Adrenal gland (tissue), 9 donors: ENCODE measurements at regions not wholly inside any gene's neighbourhood (a gene's known extent, or its start where the extent isn't known, plus 50 kb on each side); places are given as distances from the start of the nearest gene placed in this dataset.

Source experiments
- DNase-seq, 7 donors: peaks; one replicate each; pipeline ENCODE4 v3.0.0-alpha.2; 2019 to 2020
- H3K27ac ChIP-seq, 5 donors: fragments of 200-600 bp; sonication (generic) in 4 of 5; 1 replicate in 3 of 5; 2 replicates in 2 of 5; pipeline versions ENCODE4 v1.5.1 to v1.8.0; 2016 to 2020; ENCODE audit warnings: mild to moderate bottlenecking in 1 of 5
- H3K27me3 ChIP-seq: fragments of 200-600 bp; 2 replicates; pipeline ENCODE4 v1.8.0; 2021
- H3K36me3 ChIP-seq, 2 donors: fragments of 200-600 bp; replicated peaks in 1 of 2; 1 replicate in 1 of 2; 2 replicates in 1 of 2; pipeline versions ENCODE4 v1.5.1 to v1.8.0; 2018 to 2022
- H3K4me1 ChIP-seq, 2 donors: fragments of 200-600 bp; replicated peaks in 1 of 2; 1 replicate in 1 of 2; 2 replicates in 1 of 2; pipeline versions ENCODE4 v1.5.1 to v1.8.0; 2018 to 2021
- H3K4me3 ChIP-seq, 4 donors: fragments of 200-600 bp; sonication (generic) in 3 of 4; one replicate each; pipeline ENCODE4 v1.5.1; 2016 to 2018
- H3K9me3 ChIP-seq, 3 donors: fragments of 200-600 bp; sonication (generic) in 1 of 3; replicated peaks in 1 of 3; 1 replicate in 2 of 3; 2 replicates in 1 of 3; pipeline versions ENCODE4 v1.5.1 to v1.8.0; 2016 to 2021
- POLR2A ChIP-seq, 2 donors: fragments of 450-650 bp; IDR thresholded peaks; one replicate each; pipeline ENCODE4 v1.6.1; 2017; ENCODE audit warnings: antibody characterized with exemption in 2 of 2, mild to moderate bottlenecking in 2 of 2, moderate library complexity in 1 of 2
- WGBS, 4 donors: extraction: QIAGEN DNeasy Blood & Tissue Kit in 2 of 4; methylation state at CpG; one replicate each; pipeline versions ENCODE4 v1.1.5 to v1.1.7; 2013 to 2017; 5-methylcytosine and 5-hydroxymethylcytosine counted together
- intact Hi-C, 2 donors: fragments of 100-400 bp; cut with DNase I; formaldehyde crosslinking; loops; one replicate each; pipeline versions ENCODE4 v1.14.1 to v1.15.0; 2022 to 2023
- TF ChIP-seq, protein P1 (sequence below), 6 experiments: fragments of 450-650 bp in 4 of 6; fragments of 200-600 bp in 2 of 6; sonication (generic) in 1 of 6; IDR thresholded peaks; 1 replicate in 5 of 6; 2 replicates in 1 of 6; pipeline versions ENCODE4 v1.5.1 to v1.8.0; 2016 to 2021; ENCODE audit warnings: antibody characterized with exemption in 6 of 6, mild to moderate bottlenecking in 2 of 6, moderate library complexity in 1 of 6
- donor health status: healthy with polysubstance abuse.
- donor health status: Bipolar disorder and iron deficiency.
- donor health status: DM: yes; HTN: yes; CAD: no.
- donor health status: DM: no; HTN: no; CAD: no.
- donor health status: DM: no; HTN: no; CAD: no.

DNA sequence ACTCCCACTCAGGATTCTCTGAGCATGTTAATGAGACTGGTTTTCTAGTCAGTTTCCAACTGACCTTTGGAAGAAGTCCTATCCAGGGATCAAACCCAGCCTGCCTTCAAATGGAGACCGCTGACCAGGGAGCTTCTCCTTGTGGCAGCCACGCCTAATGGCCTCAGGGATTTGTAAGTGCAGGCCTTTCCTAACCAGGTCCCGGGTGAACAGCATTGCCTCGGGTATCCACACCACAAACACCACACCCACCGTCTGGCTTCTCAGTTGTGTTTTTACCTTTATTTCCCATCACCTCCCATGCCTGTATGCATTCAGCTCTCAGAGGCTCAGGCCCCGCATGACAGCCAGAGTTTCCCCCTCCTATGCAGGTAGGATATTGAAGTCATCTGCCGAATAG lies 406.3 kb upstream of the HS6ST1 start:
- intact Hi-C loops = no loop called here
- Histone ChIP-seq H3K4me1 (peaks cover 6 to 11% of the 10 kb centered on the region in 2 donors), H3K36me3 (no peaks in the 10 kb centered on the region), H3K27me3 (no peaks in the 10 kb centered on the region), H3K27ac (no peak overlapping the region), H3K4me3 (no peak overlapping the region), H3K9me3 (no peaks in the 10 kb centered on the region)
- peak in 1 of 7 donors; percentile 35 for DNase-seq
- TF ChIP-seq, protein P1, sequence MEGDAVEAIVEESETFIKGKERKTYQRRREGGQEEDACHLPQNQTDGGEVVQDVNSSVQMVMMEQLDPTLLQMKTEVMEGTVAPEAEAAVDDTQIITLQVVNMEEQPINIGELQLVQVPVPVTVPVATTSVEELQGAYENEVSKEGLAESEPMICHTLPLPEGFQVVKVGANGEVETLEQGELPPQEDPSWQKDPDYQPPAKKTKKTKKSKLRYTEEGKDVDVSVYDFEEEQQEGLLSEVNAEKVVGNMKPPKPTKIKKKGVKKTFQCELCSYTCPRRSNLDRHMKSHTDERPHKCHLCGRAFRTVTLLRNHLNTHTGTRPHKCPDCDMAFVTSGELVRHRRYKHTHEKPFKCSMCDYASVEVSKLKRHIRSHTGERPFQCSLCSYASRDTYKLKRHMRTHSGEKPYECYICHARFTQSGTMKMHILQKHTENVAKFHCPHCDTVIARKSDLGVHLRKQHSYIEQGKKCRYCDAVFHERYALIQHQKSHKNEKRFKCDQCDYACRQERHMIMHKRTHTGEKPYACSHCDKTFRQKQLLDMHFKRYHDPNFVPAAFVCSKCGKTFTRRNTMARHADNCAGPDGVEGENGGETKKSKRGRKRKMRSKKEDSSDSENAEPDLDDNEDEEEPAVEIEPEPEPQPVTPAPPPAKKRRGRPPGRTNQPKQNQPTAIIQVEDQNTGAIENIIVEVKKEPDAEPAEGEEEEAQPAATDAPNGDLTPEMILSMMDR (IDR thresholded peaks at IDR 0.05) = no peak
- TF ChIP-seq POLR2A (IDR thresholded peaks at IDR 0.05) = no peak
- WGBS, 4 donors = 95 to 97% (median 96%) methylated on average over 6 to 7 of the region's 7 CpGs

DNA sequence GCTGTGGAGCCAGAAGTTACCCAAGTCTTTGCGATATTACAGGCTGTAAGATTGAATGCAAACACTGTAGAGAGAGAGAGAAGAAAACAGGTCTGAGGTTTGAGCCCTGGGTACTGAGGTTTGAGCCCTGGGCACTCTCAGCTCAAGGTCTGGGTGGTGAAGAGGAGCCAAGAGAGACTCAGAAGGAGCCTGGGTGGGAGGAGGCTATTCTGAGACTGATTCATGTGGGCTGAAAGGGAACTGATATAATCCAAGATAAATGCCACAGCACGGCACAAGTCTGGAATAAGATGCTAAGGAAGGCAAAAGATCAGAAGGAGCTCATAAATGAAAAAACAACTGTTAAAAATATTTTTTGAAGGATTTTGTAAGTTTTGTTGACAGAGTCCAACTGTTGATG lies 407.6 kb upstream of the HS6ST1 start:
- WGBS, 4 donors = 57 to 70% (median 63%) methylated on average over 2 of the region's 2 CpGs
- Histone ChIP-seq H3K9me3 (no peaks in the 10 kb centered on the region), H3K27me3 (no peaks in the 10 kb centered on the region), H3K4me3 (no peak overlapping the region), H3K4me1 (peaks cover 6 to 11% of the 10 kb centered on the region in 2 donors), H3K27ac (no peak overlapping the region), H3K36me3 (no peaks in the 10 kb centered on the region)
- TF ChIP-seq POLR2A (IDR thresholded peaks at IDR 0.05) = no peak
- TF ChIP-seq, protein P1 (IDR thresholded peaks at IDR 0.05) = no peak
- DNase-seq = peak in 3 of 7 donors; percentile 12 to 47 (median 35)
- intact Hi-C loops = no loop called here

DNA sequence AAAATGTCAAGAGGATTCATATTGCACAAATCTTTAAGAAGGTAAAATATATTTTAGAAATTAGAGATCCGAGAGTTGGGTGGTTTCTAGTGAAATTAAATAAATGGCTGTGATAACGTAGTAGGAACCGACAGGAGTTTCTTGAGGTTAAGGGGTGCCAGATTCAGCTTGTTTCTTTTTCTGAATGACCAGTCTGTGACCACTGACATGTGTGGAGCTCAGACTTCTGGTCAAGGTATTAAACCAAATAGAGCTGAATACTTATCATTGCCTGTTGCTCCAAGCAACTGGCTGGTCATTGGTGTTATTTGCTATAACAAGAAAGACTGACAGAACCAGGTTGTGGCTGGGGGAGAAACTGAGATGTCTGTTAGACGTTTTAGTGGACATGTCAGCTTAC lies 408.2 kb upstream of the HS6ST1 start:
- 88 to 94% (median 91%) methylated on average over 4 of the region's 4 CpGs for WGBS, 4 donors
- no peaks in the 10 kb centered on the region for H3K27me3 ChIP-seq
- H3K4me1 ChIP-seq = peaks cover 6 to 11% of the 10 kb centered on the region in 2 donors
- no peaks in the 10 kb centered on the region for H3K36me3 ChIP-seq
- H3K27ac ChIP-seq = peak overlapping the region in 2 of 5 donors; percentile 64 to 82
- intact Hi-C loops = no loop called here
- no peak for DNase-seq
- no peak overlapping the region for H3K4me3 ChIP-seq
- TF ChIP-seq POLR2A (IDR thresholded peaks at IDR 0.05) = no peak
- TF ChIP-seq, protein P1 (IDR thresholded peaks at IDR 0.05) = no peak
- no peaks in the 10 kb centered on the region for H3K9me3 ChIP-seq

DNA sequence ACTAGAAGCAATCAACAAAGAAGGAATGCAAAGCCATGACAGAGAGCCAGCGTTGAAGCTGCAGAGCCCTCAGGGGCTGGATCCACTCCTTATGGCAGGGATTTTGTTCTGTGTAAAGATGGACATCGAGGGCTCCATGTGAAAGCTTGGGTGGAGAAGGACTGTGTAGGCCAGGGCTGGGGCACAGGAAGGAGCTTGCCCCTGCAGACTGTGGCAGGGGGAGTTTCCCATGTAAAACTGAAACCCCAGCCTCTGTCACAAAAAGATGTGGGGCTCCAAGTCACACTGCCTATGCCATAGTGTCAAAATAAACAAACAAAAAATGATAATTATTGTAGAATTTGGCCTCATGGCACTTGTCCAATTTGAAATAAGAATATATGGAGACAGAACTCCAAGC lies 408.7 kb upstream of the HS6ST1 start:
- no peaks in the 10 kb centered on the region for H3K36me3 ChIP-seq
- no peaks in the 10 kb centered on the region for H3K9me3 ChIP-seq
- H3K4me3 ChIP-seq = no peak overlapping the region
- TF ChIP-seq, protein P1 (IDR thresholded peaks at IDR 0.05) = no peak
- peak overlapping the region in 4 of 5 donors; percentile 27 to 82 (median 48) for H3K27ac ChIP-seq
- intact Hi-C loops = no loop called here
- H3K4me1 ChIP-seq = peaks cover 6 to 11% of the 10 kb centered on the region in 2 donors
- H3K27me3 ChIP-seq = no peaks in the 10 kb centered on the region
- DNase-seq = no peak
- WGBS, 4 donors = 79 to 95% (median 91%) methylated on average over 2 of the region's 2 CpGs
